ENCODE measurements at regions not wholly inside any gene's neighbourhood (a gene's known extent, or its start where the extent isn't known, plus 50 kb on each side); places are given as distances from the start of the nearest gene placed in this dataset.

DNA sequence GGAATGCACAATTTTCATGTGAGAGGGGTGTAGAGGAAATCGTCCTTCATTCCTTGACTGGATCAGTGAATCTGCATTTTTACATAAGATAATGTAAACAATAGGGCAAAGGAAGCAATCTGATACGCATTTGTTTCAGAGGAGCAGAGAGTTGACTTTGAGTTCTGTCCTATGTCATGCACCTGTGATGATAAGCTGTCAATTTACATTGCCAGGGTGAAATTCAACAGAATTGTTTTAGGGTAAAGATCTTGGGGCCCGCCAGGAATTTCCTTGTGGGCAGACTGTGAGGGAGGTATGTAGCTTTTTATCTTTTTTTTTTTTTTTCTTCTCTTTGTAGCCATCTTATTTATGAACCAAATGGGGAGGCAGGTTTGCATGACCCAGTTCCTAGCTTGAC is 58.3 kb upstream of the LARP1 start:
- H3K9me2 ChIP-seq (ENCODE audit: insufficient read depth) = no peaks in the 10 kb centered on the region
- ChIA-PET POLR2A (no interaction called here), CTCF (no interaction called here), RAD21 (ENCODE audit: low non-redundant PET in 1 of 2, low total read pairs in 2 of 2, uncharacterized antibody in 2 of 2, unreplicated experiment in 2 of 2) (no interaction called here)
- no peaks in the 10 kb centered on the region for H3K27me3 ChIP-seq (ENCODE audit: insufficient read depth, low read length)
- no peak overlapping the region for H2AFZ ChIP-seq (ENCODE audit: low read depth, low read length, poor library complexity, severe bottlenecking)
- ATAC-seq (no peak), DNase-seq (ENCODE audit: low read depth, low spot score) (no peak)
- H3K9me3 ChIP-seq (ENCODE audit: control insufficient read depth in 1 of 2, insufficient read depth in 1 of 2, low read depth in 1 of 2, low read length in 2 of 2) = no peaks in the 10 kb centered on the region
- intact Hi-C loops (cut with micrococcal nuclease) = no loop called here
- H3K27ac ChIP-seq (ENCODE audit: low read depth, low read length) = no peak overlapping the region
- H3K36me3 ChIP-seq (ENCODE audit: control insufficient read depth in 1 of 2, insufficient read depth in 2 of 2, low read length in 2 of 2) = no peaks in the 10 kb centered on the region
- BruUV-seq (replicated peaks) = no TSS peak
- peaks cover 11 to 18% of the 10 kb centered on the region in 2 experiments for H3K4me1 ChIP-seq (ENCODE audit: control insufficient read depth in 1 of 2, insufficient read depth in 2 of 2, low read length in 2 of 2)
- H3K4me2 ChIP-seq (ENCODE audit: low read length) = no peak overlapping the region
- H4K20me1 ChIP-seq (ENCODE audit: insufficient read depth) = no peaks in the 10 kb centered on the region
- no peak for TF ChIP-seq EGR1 (IDR thresholded peaks at IDR 0.05; ENCODE audit: low read depth)
- TF ChIP-seq JUND (IDR thresholded peaks at IDR 0.05) = no peak
- TF ChIP-seq, protein P1, sequence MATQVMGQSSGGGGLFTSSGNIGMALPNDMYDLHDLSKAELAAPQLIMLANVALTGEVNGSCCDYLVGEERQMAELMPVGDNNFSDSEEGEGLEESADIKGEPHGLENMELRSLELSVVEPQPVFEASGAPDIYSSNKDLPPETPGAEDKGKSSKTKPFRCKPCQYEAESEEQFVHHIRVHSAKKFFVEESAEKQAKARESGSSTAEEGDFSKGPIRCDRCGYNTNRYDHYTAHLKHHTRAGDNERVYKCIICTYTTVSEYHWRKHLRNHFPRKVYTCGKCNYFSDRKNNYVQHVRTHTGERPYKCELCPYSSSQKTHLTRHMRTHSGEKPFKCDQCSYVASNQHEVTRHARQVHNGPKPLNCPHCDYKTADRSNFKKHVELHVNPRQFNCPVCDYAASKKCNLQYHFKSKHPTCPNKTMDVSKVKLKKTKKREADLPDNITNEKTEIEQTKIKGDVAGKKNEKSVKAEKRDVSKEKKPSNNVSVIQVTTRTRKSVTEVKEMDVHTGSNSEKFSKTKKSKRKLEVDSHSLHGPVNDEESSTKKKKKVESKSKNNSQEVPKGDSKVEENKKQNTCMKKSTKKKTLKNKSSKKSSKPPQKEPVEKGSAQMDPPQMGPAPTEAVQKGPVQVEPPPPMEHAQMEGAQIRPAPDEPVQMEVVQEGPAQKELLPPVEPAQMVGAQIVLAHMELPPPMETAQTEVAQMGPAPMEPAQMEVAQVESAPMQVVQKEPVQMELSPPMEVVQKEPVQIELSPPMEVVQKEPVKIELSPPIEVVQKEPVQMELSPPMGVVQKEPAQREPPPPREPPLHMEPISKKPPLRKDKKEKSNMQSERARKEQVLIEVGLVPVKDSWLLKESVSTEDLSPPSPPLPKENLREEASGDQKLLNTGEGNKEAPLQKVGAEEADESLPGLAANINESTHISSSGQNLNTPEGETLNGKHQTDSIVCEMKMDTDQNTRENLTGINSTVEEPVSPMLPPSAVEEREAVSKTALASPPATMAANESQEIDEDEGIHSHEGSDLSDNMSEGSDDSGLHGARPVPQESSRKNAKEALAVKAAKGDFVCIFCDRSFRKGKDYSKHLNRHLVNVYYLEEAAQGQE (IDR thresholded peaks at IDR 0.05; ENCODE audit: low read depth) = no peak
- no peak for TF ChIP-seq CTCF (IDR thresholded peaks at IDR 0.05 in 2 of 3, conservative IDR thresholded peaks at IDR 0.05 in 1 of 3; ENCODE audit: borderline replicate concordance in 1 of 3, insufficient read depth in 1 of 3, low read depth in 2 of 3, low read length in 2 of 3)
- TF ChIP-seq FOSL1 (IDR thresholded peaks at IDR 0.05; ENCODE audit: low read depth) = no peak
- no peak for TF ChIP-seq EZH2phosphoT487 (IDR thresholded peaks at IDR 0.05; ENCODE audit: borderline replicate concordance)
- no peak for TF ChIP-seq RAD21 (IDR thresholded peaks at IDR 0.05; ENCODE audit: low read depth)
- TF ChIP-seq, protein P2, sequence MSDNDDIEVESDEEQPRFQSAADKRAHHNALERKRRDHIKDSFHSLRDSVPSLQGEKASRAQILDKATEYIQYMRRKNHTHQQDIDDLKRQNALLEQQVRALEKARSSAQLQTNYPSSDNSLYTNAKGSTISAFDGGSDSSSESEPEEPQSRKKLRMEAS (IDR thresholded peaks at IDR 0.05) = no peak
- TF ChIP-seq CEBPB (IDR thresholded peaks at IDR 0.05; ENCODE audit: low read depth) = no peak
- TF ChIP-seq SRF (IDR thresholded peaks at IDR 0.05; ENCODE audit: low read depth) = no peak
- no peak for TF ChIP-seq SP1 (IDR thresholded peaks at IDR 0.05; ENCODE audit: low read depth)
- no peak for TF ChIP-seq ZFX (IDR thresholded peaks at IDR 0.05)
- TF ChIP-seq EZH2 (IDR thresholded peaks at IDR 0.05) = no peak
- no peak overlapping the region for H3K4me3 ChIP-seq (replicated peaks in 1 of 2; ENCODE audit: low read depth in 1 of 2, low read length in 2 of 2)
- no peaks in the 10 kb centered on the region for H3K79me2 ChIP-seq (ENCODE audit: insufficient read depth, low read length)
- no peak overlapping the region for H3K9ac ChIP-seq (ENCODE audit: low read length)
